ENCODE measurements at regions not wholly inside any gene's neighbourhood (a gene's known extent, or its start where the extent isn't known, plus 50 kb on each side); places are given as distances from the start of the nearest gene placed in this dataset.

- Histone ChIP-seq H3K27me3 (ENCODE audit: control insufficient read depth, insufficient read depth, low read length) (no peaks in the 10 kb centered on the region), H3K4me3 (ENCODE audit: low read depth, low read length) (no peak overlapping the region), H3K36me3 (ENCODE audit: control insufficient read depth, insufficient read depth, low read length) (no peaks in the 10 kb centered on the region)
- no peak for DNase-seq (ENCODE audit: low read depth)
- TF ChIP-seq, protein P1, sequence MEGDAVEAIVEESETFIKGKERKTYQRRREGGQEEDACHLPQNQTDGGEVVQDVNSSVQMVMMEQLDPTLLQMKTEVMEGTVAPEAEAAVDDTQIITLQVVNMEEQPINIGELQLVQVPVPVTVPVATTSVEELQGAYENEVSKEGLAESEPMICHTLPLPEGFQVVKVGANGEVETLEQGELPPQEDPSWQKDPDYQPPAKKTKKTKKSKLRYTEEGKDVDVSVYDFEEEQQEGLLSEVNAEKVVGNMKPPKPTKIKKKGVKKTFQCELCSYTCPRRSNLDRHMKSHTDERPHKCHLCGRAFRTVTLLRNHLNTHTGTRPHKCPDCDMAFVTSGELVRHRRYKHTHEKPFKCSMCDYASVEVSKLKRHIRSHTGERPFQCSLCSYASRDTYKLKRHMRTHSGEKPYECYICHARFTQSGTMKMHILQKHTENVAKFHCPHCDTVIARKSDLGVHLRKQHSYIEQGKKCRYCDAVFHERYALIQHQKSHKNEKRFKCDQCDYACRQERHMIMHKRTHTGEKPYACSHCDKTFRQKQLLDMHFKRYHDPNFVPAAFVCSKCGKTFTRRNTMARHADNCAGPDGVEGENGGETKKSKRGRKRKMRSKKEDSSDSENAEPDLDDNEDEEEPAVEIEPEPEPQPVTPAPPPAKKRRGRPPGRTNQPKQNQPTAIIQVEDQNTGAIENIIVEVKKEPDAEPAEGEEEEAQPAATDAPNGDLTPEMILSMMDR (IDR thresholded peaks at IDR 0.05; ENCODE audit: insufficient read depth, low read length, poor library complexity, severe bottlenecking): no peak
Observed at GRCh38 chr2:2849464-2850217, 518.6 kb upstream of the MYT1L start.

- H3K36me3 ChIP-seq (ENCODE audit: control insufficient read depth, insufficient read depth, low read length): no peaks in the 10 kb centered on the region
- no peak overlapping the region for H3K4me3 ChIP-seq (ENCODE audit: low read depth, low read length)
- DNase-seq (ENCODE audit: low read depth): no peak
- TF ChIP-seq, protein P1 (IDR thresholded peaks at IDR 0.05; ENCODE audit: insufficient read depth, low read length, poor library complexity, severe bottlenecking): no peak
- no peaks in the 10 kb centered on the region for H3K27me3 ChIP-seq (ENCODE audit: control insufficient read depth, insufficient read depth, low read length)
Observed at GRCh38 chr2:2848621-2849333, 517.7 kb upstream of the MYT1L start.

DNA sequence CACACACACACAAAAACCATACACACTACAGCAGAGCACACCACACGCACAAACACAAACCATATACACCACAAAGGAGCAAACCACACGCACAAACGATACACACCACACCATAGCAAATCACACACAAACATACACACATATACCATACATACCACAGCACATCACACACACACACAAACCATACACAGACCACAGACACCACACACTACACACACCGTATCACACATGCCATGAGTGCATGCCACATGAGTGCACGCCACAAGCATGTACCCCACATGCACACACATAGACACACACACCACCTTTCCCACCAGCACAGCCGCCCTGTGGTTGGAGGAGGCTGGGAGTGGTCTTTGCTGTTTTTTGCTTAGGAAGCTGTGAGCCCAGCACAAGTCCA is 517.1 kb upstream of the MYT1L start:
- H3K36me3 ChIP-seq (ENCODE audit: control insufficient read depth, insufficient read depth, low read length): no peaks in the 10 kb centered on the region
- DNase-seq (ENCODE audit: low read depth): no peak
- TF ChIP-seq, protein P1 (IDR thresholded peaks at IDR 0.05; ENCODE audit: insufficient read depth, low read length, poor library complexity, severe bottlenecking): no peak

DNA sequence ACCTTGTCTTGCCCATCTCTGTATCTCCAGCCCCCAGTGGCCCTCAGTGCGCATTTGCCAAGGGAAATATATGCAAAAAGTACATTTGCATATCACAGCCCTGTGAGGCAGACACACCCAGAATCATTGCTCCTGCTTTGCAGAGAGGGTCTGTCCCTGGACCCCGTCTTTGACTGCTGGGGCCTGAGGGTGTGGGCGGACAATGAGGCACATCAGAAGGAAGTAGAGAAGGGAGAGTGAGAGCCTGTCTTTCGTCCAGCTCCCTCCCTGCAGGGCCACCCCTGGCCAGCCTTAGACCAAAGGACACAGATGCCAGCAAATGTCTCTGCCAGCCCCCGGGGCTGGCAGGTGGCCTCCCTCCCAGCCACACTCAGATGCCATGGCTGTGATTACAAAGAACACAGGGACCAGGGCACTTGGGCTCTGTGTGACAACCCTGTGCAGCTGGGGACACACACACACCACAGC is 516.2 kb upstream of the MYT1L start:
- no peak for DNase-seq (ENCODE audit: low read depth)
- no peak overlapping the region for H3K4me3 ChIP-seq (ENCODE audit: low read depth, low read length)
- TF ChIP-seq, protein P1 (IDR thresholded peaks at IDR 0.05; ENCODE audit: insufficient read depth, low read length, poor library complexity, severe bottlenecking): no peak
- H3K27me3 ChIP-seq (ENCODE audit: control insufficient read depth, insufficient read depth, low read length): no peaks in the 10 kb centered on the region
- no peaks in the 10 kb centered on the region for H3K36me3 ChIP-seq (ENCODE audit: control insufficient read depth, insufficient read depth, low read length)

More for the DNA sequence above, 517.1 kb upstream of the MYT1L start:
- H3K4me3 ChIP-seq (ENCODE audit: low read depth, low read length): no peak overlapping the region
- no peaks in the 10 kb centered on the region for H3K27me3 ChIP-seq (ENCODE audit: control insufficient read depth, insufficient read depth, low read length)

- no peak for DNase-seq (ENCODE audit: low read depth)
- TF ChIP-seq, protein P1 (IDR thresholded peaks at IDR 0.05; ENCODE audit: insufficient read depth, low read length, poor library complexity, severe bottlenecking): no peak
- Histone ChIP-seq H3K4me3 (ENCODE audit: low read depth, low read length) (no peak overlapping the region), H3K36me3 (ENCODE audit: control insufficient read depth, insufficient read depth, low read length) (no peaks in the 10 kb centered on the region), H3K27me3 (ENCODE audit: control insufficient read depth, insufficient read depth, low read length) (no peaks in the 10 kb centered on the region)
Observed at GRCh38 chr2:2846332-2847208, 515.5 kb upstream of the MYT1L start.

Measured in kidney epithelial cell (primary cell).